Skeletal muscle tissue (tissue), 3 donors: ENCODE measurements at regions not wholly inside any gene's neighbourhood (a gene's known extent, or its start where the extent isn't known, plus 50 kb on each side); places are given as distances from the start of the nearest gene placed in this dataset.
A peak's percentile ranks its signal among the peaks of the same experiment; 100 is the strongest.

Experiments
- H3K27ac ChIP-seq: one replicate; pipeline ENCODE4 v1.7.0; 2013; ENCODE audit warnings: mild to moderate bottlenecking, low read depth, low read length, inconsistent platforms
- H3K27me3 ChIP-seq, 3 donors: one replicate each; pipeline ENCODE4 v1.7.0; 2013; ENCODE audit warnings: low read length in 3 of 3; ENCODE audit not compliant: control insufficient read depth in 3 of 3, insufficient read depth in 3 of 3
- H3K36me3 ChIP-seq, 3 donors: one replicate each; pipeline ENCODE4 v1.7.0; 2013; ENCODE audit warnings: low read length in 3 of 3; ENCODE audit not compliant: control insufficient read depth in 3 of 3, insufficient read depth in 3 of 3
- H3K4me1 ChIP-seq, 3 donors: one replicate each; pipeline ENCODE4 v1.7.0; 2013; ENCODE audit warnings: low read length in 3 of 3, mild to moderate bottlenecking in 3 of 3; ENCODE audit not compliant: control insufficient read depth in 3 of 3, insufficient read depth in 3 of 3
- H3K4me3 ChIP-seq, 3 donors: one replicate each; pipeline ENCODE4 v1.7.0; 2013; ENCODE audit warnings: low read length in 3 of 3
- H3K9ac ChIP-seq, 3 donors: one replicate each; pipeline ENCODE4 v1.7.0; 2013; ENCODE audit warnings: low read length in 3 of 3, mild to moderate bottlenecking in 3 of 3, moderate library complexity in 2 of 3, low read depth in 1 of 3
- H3K9me3 ChIP-seq, 3 donors: one replicate each; pipeline ENCODE4 v1.7.0; 2013; ENCODE audit warnings: low read length in 3 of 3; ENCODE audit not compliant: control insufficient read depth in 3 of 3
- donor health status: Osteomylitis.

GRCh38 chr2:219692521-219692920 is 65.1 kb downstream of the SLC4A3 start:
- no peaks in the 10 kb centered on the region for H3K9me3 ChIP-seq
- peaks cover 2 to 9% (median 8%) of the 10 kb centered on the region in 3 donors for H3K4me1 ChIP-seq
- H3K27ac ChIP-seq = no peak overlapping the region

DNA sequence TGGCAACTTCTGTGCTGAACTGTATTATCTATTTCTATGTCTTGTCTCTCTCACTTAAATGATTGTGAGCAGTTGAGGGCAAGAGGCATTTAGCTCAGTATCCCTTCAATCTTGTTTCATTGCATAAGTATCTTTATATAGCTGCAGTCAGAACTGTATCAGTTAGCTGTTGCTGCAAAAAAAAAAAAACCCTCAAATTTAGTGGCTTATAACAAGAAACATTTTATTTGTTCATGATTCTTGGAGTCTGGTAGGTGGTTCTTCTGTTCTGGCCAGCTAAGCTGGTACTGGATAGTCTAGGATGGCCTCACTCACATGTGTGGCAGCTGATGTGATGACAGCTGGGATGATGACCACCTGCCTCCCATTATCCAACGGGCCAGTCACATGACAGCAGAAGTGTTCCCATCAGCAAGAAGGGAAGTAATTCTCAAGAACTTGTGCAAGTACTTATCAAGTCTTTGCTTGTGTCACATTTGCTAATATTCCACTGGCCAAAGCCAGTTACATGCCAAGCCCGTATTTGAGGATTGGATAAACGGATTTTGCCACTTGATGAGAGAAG is 67.8 kb downstream of the SLC4A3 start:
- no peaks in the 10 kb centered on the region for H3K36me3 ChIP-seq
- H3K27ac ChIP-seq = no peak overlapping the region
- H3K4me3 ChIP-seq = no peak overlapping the region
- H3K27me3 ChIP-seq = peaks cover 0 to 2% (median 0%) of the 10 kb centered on the region in 3 donors
- H3K4me1 ChIP-seq = peaks cover 0 to 9% (median 5%) of the 10 kb centered on the region in 3 donors
- H3K9ac ChIP-seq = no peak overlapping the region
- H3K9me3 ChIP-seq = no peaks in the 10 kb centered on the region

More at GRCh38 chr2:219692521-219692920, 65.1 kb downstream of the SLC4A3 start:
- H3K9ac ChIP-seq = no peak overlapping the region
- H3K36me3 ChIP-seq = no peaks in the 10 kb centered on the region
- no peak overlapping the region for H3K4me3 ChIP-seq
- H3K27me3 ChIP-seq = no peaks in the 10 kb centered on the region

DNA sequence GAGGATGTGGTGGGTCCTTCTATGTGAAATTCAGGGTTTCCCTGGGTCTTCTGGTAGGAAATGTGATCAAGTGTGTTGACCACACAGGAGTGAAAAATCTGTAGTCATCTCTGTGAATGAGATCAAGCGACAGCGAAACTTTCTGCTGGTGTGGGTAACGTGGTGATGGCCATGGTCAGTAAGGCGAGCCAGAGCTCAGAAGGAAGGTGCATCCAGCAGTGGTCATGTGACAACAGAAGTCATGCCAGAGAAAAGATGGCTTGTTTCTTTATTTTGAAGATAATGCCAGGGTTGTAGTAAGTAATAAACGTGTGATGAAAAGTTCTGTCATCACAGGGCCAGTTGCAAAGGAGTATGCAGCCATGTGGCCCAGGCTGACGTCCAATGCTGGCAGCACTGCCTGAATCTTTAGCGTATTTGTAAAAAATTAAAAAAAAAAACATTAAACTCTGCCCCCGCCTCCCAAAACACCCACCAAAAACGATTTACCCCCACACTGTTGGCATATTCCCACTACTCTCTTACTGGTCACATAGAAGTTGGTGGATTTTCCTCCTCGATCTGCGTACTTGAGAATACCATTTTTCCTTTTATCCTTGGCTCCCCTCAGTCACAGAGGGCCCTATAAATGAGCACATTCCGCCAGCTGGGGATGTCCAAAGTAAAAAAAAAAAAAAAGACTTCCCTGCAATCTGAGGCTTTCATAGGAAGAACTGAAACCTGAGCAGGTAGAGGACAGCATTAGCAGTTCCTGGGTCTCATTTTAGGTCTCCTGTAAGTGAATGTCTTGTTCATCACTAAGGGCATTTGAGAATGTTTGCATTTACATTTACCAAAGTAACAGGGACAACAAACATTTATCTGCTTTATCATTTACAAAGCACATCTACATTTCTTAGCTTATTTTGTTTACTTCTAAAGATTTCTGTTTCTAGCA is 70.6 kb downstream of the SLC4A3 start:
- Histone ChIP-seq H3K9me3 (no peaks in the 10 kb centered on the region), H3K9ac (no peak overlapping the region), H3K27me3 (peaks cover 0 to 2% (median 0%) of the 10 kb centered on the region in 3 donors), H3K27ac (no peak overlapping the region), H3K4me3 (no peak overlapping the region), H3K4me1 (peaks cover 21 to 31% (median 24%) of the 10 kb centered on the region in 3 donors), H3K36me3 (no peaks in the 10 kb centered on the region)

GRCh38 chr2:219698748-219699439 is 71.5 kb downstream of the SLC4A3 start:
- H3K4me3 ChIP-seq = no peak overlapping the region
- peaks cover 0 to 2% (median 0%) of the 10 kb centered on the region in 3 donors for H3K27me3 ChIP-seq
- H3K9me3 ChIP-seq = no peaks in the 10 kb centered on the region
- H3K4me1 ChIP-seq = peaks cover 30 to 39% (median 32%) of the 10 kb centered on the region in 3 donors
- no peak overlapping the region for H3K9ac ChIP-seq
- no peaks in the 10 kb centered on the region for H3K36me3 ChIP-seq
- no peak overlapping the region for H3K27ac ChIP-seq

DNA sequence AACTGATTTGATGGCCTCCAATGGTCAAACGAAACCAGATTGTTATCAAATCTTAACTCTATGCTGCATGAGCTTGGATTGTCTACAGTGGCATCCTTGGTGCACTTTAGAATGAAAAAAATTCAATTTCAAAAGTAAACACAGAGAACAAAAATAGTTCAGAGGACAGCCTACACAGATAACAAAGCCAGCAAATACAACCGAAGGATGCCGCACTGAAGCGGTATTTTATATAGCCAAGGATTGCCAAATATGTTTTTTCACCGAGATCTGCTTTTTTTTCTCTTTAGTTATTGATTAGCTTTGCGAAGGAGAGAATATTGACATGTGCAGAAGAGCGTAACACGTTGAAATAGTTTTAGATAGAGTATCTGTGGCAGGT is 72.0 kb downstream of the SLC4A3 start:
- Histone ChIP-seq H3K36me3 (no peaks in the 10 kb centered on the region), H3K27ac (no peak overlapping the region), H3K4me3 (no peak overlapping the region), H3K27me3 (peaks cover 0 to 2% (median 0%) of the 10 kb centered on the region in 3 donors), H3K4me1 (peaks cover 35 to 44% (median 37%) of the 10 kb centered on the region in 3 donors), H3K9me3 (no peaks in the 10 kb centered on the region), H3K9ac (no peak overlapping the region)

DNA sequence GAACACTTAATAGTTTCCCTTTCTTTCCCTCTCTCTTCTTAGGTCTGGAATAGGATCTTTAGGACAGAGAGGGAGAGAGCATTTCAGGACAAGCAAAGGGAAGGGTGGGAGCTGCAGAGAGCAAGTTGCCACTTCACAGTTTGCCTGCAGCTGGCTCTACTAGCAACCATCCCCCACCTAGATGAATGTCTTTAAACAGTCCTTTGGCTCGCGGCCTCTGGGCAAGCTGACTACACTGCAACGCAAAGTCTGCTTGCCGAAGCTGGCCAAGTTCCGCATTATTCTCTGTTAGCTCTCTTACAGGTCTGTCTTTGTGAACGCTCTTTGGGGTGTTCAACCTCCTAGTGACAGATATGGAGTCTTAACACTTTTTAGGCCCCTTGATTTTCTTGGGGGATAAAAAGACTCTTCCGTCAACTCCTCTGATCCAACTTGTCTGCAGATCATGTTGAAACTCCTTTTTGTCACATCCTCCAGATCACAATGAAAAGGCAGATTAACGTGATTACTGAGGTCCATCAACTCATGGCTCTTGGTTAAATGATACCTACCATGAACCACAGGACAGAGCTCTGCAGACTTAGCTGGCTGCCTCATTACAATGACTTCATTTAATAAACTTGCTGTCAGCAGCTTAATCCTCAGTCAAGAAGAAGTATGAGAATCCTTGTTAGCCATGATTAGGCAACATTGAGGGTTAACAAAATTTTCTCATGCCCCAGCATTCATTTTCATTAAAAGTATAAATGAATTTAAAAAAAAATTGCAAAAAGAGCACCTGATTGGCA is 74.6 kb downstream of the SLC4A3 start:
- peaks cover 53 to 64% (median 56%) of the 10 kb centered on the region in 3 donors for H3K4me1 ChIP-seq
- peaks cover 0 to 2% (median 0%) of the 10 kb centered on the region in 3 donors for H3K27me3 ChIP-seq
- peak overlapping the region in 1 of 3 donors; percentile 28 for H3K9ac ChIP-seq
- no peaks in the 10 kb centered on the region for H3K36me3 ChIP-seq
- no peaks in the 10 kb centered on the region for H3K9me3 ChIP-seq
- H3K4me3 ChIP-seq = peak overlapping the region in 2 of 3 donors; percentile 15 to 32
- no peak overlapping the region for H3K27ac ChIP-seq

- Histone ChIP-seq H3K27ac (no peak overlapping the region), H3K4me3 (no peak overlapping the region), H3K9ac (no peak overlapping the region), H3K9me3 (no peaks in the 10 kb centered on the region), H3K36me3 (no peaks in the 10 kb centered on the region), H3K27me3 (peaks cover 0 to 2% (median 0%) of the 10 kb centered on the region in 3 donors), H3K4me1 (peaks cover 62 to 68% (median 63%) of the 10 kb centered on the region in 3 donors)
Measured at GRCh38 chr2:219702796-219703545, 75.5 kb downstream of the SLC4A3 start.

DNA sequence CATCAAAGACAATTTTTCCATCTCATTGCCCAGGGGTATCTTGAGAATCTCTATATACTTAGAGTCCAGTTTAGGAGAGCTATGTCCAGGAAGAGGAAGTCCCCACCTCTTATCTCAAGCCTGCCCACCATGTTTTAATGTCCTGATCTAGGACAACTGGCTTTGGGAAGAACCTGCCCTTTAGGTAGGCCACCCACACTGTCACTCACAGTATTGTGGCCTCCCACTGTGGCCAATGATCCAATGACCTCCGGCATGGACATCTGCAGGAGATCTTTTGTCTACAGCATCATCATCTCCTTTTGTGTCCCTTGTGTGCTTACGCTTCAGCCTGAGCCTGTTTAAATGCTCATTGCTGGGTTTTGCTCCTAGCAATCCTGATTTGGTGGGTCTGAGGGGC is 77.4 kb downstream of the SLC4A3 start:
- H3K4me3 ChIP-seq = peak overlapping the region in 1 of 3 donors; percentile 14
- no peaks in the 10 kb centered on the region for H3K36me3 ChIP-seq
- H3K9me3 ChIP-seq = no peaks in the 10 kb centered on the region
- peaks cover 71 to 78% (median 77%) of the 10 kb centered on the region in 3 donors for H3K4me1 ChIP-seq
- no peak overlapping the region for H3K27ac ChIP-seq
- H3K9ac ChIP-seq = no peak overlapping the region
- no peaks in the 10 kb centered on the region for H3K27me3 ChIP-seq

GRCh38 chr2:219706823-219707281 is 79.4 kb downstream of the SLC4A3 start:
- H3K4me1 ChIP-seq = peaks cover 64 to 68% (median 68%) of the 10 kb centered on the region in 3 donors
- H3K9me3 ChIP-seq = no peaks in the 10 kb centered on the region
- no peak overlapping the region for H3K9ac ChIP-seq
- H3K4me3 ChIP-seq = peak overlapping the region in 1 of 3 donors; percentile 17
- H3K27me3 ChIP-seq = no peaks in the 10 kb centered on the region
- peak overlapping the region; percentile 36 for H3K27ac ChIP-seq
- H3K36me3 ChIP-seq = no peaks in the 10 kb centered on the region
